ENCODE measurements at regions not wholly inside any gene's neighbourhood (a gene's known extent, or its start where the extent isn't known, plus 50 kb on each side); places are given as distances from the start of the nearest gene placed in this dataset.

DNA sequence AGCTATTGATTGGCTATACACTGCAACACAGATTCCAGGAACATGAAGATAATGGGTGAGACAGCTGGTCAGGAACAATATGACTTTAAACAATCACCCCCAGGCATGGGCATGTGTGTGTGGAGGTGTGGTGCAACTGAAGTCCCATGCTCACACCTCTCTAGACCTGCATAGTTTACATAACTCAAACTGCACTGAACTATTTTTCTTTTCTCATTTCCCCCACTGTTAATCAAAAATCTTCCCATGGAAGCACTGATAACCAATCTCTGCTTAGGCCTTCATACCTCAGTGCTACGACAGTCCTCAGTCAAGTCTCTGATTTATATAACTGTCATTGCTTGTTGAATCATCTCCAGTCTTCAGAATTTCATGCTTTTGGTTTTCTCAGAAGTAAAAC is 600.2 kb downstream of the NTRK3 start:
- 0% methylated on average over 1 of the region's 1 CpG for WGBS (ENCODE audit: low lambda C conversion rate)
- no peak for FAIRE-seq
- in situ Hi-C loops (cut with HindIII; ENCODE audit: extremely low pct_ligation_motif_present, low pct_unique_long_range_greater_than_20kb), result no loop called here

GRCh38 chr15:87653646-87654045 is 602.9 kb downstream of the NTRK3 start:
- FAIRE-seq, result no peak
- no peak for ATAC-seq
- no TSS peak for BruUV-seq (replicated peaks)
- intact Hi-C loops (cut with micrococcal nuclease; ENCODE audit: unreplicated experiment), result no loop called here
- peaks cover 85% of the 10 kb centered on the region for H3K9me3 ChIP-seq (ENCODE audit: low read length)
- no peaks in the 10 kb centered on the region for H3K36me3 ChIP-seq (replicated peaks in 1 of 2; ENCODE audit: control insufficient read depth in 1 of 2, insufficient read depth in 2 of 2, low read length in 2 of 2)
- H3K9ac ChIP-seq (ENCODE audit: insufficient read depth, low read depth, low read length), result no peak overlapping the region
- H3K27ac ChIP-seq (ENCODE audit: extremely low read length, insufficient read depth, low read length), result no peak overlapping the region
- H3K4me3 ChIP-seq (replicated peaks in 1 of 3; ENCODE audit: insufficient read depth in 1 of 3, low read depth in 2 of 3, low read length in 3 of 3), result no peak overlapping the region
- no peak overlapping the region for H3K4me2 ChIP-seq (ENCODE audit: low read depth, low read length)
- no peaks in the 10 kb centered on the region for H4K20me1 ChIP-seq (ENCODE audit: insufficient read depth, low read length)
- no peak overlapping the region for H2AFZ ChIP-seq (ENCODE audit: low read length)
- no peaks in the 10 kb centered on the region for H3K27me3 ChIP-seq (ENCODE audit: control insufficient read depth in 1 of 2, insufficient read depth in 2 of 2, low read length in 2 of 2)
- ChIA-PET POLR2A (no interaction called here), CTCF (ENCODE audit: low intra/inter-chr PET ratio, low total read pairs) (no interaction called here)
- 0% methylated on average over 1 of the region's 1 CpG for WGBS (ENCODE audit: low lambda C conversion rate)
- in situ Hi-C loops (cut with HindIII; ENCODE audit: extremely low pct_ligation_motif_present, low pct_unique_long_range_greater_than_20kb), result no loop called here
- H3K4me1 ChIP-seq (ENCODE audit: insufficient read depth, low read length), result no peaks in the 10 kb centered on the region
- DNase-seq (ENCODE audit: low spot score), result no peak
- H3K79me2 ChIP-seq (ENCODE audit: insufficient read depth, low read length), result no peaks in the 10 kb centered on the region
- TF ChIP-seq CBX2 (IDR thresholded peaks at IDR 0.05; ENCODE audit: low read depth, low read length) (no peak), CBX2 (CRISPR knock-in tag; IDR thresholded peaks at IDR 0.05; ENCODE audit: low read depth) (no peak), TBP (CRISPR knock-in tag; IDR thresholded peaks at IDR 0.05) (no peak), ZNF274 (CRISPR knock-in tag; IDR thresholded peaks at IDR 0.05) (no peak), ZNF431 (CRISPR knock-in tag; IDR thresholded peaks at IDR 0.05; ENCODE audit: borderline replicate concordance, low read depth) (no peak), ZC3H4 (CRISPR knock-in tag; IDR thresholded peaks at IDR 0.05; ENCODE audit: borderline replicate concordance) (no peak), ZNF784 (CRISPR knock-in tag; IDR thresholded peaks at IDR 0.05; ENCODE audit: borderline replicate concordance) (no peak), FOSL1 (CRISPR knock-in tag; IDR thresholded peaks at IDR 0.05; ENCODE audit: borderline replicate concordance) (no peak), PHF21A (CRISPR knock-in tag; IDR thresholded peaks at IDR 0.05) (no peak), CHCHD3 (CRISPR knock-in tag; IDR thresholded peaks at IDR 0.05) (no peak), NFE2L1 (CRISPR knock-in tag; IDR thresholded peaks at IDR 0.05; ENCODE audit: borderline replicate concordance) (no peak), PAX8 (CRISPR knock-in tag; IDR thresholded peaks at IDR 0.05; ENCODE audit: borderline replicate concordance) (no peak), ZNF513 (CRISPR knock-in tag; conservative IDR thresholded peaks at IDR 0.05) (no peak)
- TF ChIP-seq, protein P1, sequence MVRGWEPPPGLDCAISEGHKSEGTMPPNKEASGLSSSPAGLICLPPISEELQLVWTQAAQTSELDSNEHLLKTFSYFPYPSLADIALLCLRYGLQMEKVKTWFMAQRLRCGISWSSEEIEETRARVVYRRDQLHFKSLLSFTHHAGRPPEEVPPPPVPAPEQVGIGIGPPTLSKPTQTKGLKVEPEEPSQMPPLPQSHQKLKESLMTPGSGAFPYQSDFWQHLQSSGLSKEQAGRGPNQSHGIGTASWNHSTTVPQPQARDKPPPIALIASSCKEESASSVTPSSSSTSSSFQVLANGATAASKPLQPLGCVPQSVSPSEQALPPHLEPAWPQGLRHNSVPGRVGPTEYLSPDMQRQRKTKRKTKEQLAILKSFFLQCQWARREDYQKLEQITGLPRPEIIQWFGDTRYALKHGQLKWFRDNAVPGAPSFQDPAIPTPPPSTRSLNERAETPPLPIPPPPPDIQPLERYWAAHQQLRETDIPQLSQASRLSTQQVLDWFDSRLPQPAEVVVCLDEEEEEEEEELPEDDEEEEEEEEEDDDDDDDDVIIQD (CRISPR knock-in tag; IDR thresholded peaks at IDR 0.05; ENCODE audit: low read depth), result no peak

More for the DNA sequence above, 600.2 kb downstream of the NTRK3 start:
- intact Hi-C loops (cut with micrococcal nuclease; ENCODE audit: unreplicated experiment), result no loop called here
- no peak overlapping the region for H3K4me3 ChIP-seq (replicated peaks in 1 of 3; ENCODE audit: insufficient read depth in 1 of 3, low read depth in 2 of 3, low read length in 3 of 3)
- H4K20me1 ChIP-seq (ENCODE audit: insufficient read depth, low read length), result no peaks in the 10 kb centered on the region
- ATAC-seq (no peak), DNase-seq (ENCODE audit: low spot score) (no peak)
- CTCF ChIA-PET (ENCODE audit: low intra/inter-chr PET ratio, low total read pairs), result no interaction called here
- peaks cover 75% of the 10 kb centered on the region for H3K9me3 ChIP-seq (ENCODE audit: low read length)
- H2AFZ ChIP-seq (ENCODE audit: low read length), result no peak overlapping the region
- no TSS peak for BruUV-seq (replicated peaks)
- POLR2A ChIA-PET, result no interaction called here
- H3K79me2 ChIP-seq (ENCODE audit: insufficient read depth, low read length), result no peaks in the 10 kb centered on the region
- no peaks in the 10 kb centered on the region for H3K27me3 ChIP-seq (ENCODE audit: control insufficient read depth in 1 of 2, insufficient read depth in 2 of 2, low read length in 2 of 2)
- no peaks in the 10 kb centered on the region for H3K36me3 ChIP-seq (replicated peaks in 1 of 2; ENCODE audit: control insufficient read depth in 1 of 2, insufficient read depth in 2 of 2, low read length in 2 of 2)
- H3K4me1 ChIP-seq (ENCODE audit: insufficient read depth, low read length), result no peaks in the 10 kb centered on the region
- no peak overlapping the region for H3K9ac ChIP-seq (ENCODE audit: insufficient read depth, low read depth, low read length)
- no peak overlapping the region for H3K27ac ChIP-seq (ENCODE audit: extremely low read length, insufficient read depth, low read length)
- H3K4me2 ChIP-seq (ENCODE audit: low read depth, low read length), result no peak overlapping the region
- TF ChIP-seq KLF11 (CRISPR knock-in tag; IDR thresholded peaks at IDR 0.05) (no peak), RNF2 (conservative IDR thresholded peaks at IDR 0.05; ENCODE audit: low read depth) (no peak), SNAPC2 (CRISPR knock-in tag; IDR thresholded peaks at IDR 0.05) (no peak), ZNF44 (CRISPR knock-in tag; IDR thresholded peaks at IDR 0.05) (no peak), YEATS2 (CRISPR knock-in tag; IDR thresholded peaks at IDR 0.05; ENCODE audit: borderline replicate concordance) (no peak)

All from HepG2 (cell line).